ENCODE measurements at regions not wholly inside any gene's neighbourhood (a gene's known extent, or its start where the extent isn't known, plus 50 kb on each side); places are given as distances from the start of the nearest gene placed in this dataset.
A peak's percentile ranks its signal among the peaks of the same experiment; 100 is the strongest.

- DNase-seq (ENCODE audit: low read depth), result no peak
- Histone ChIP-seq H3K27ac (ENCODE audit: low read depth, low read length) (no peak overlapping the region), H3K9me3 (ENCODE audit: insufficient read depth, low read depth, low read length) (no peaks in the 10 kb centered on the region), H3K4me3 (ENCODE audit: insufficient read depth, low read depth, low read length) (no peak overlapping the region), H3K36me3 (ENCODE audit: insufficient read depth, low read length) (no peaks in the 10 kb centered on the region), H2AFZ (ENCODE audit: low read depth, low read length) (no peak overlapping the region), H3K4me2 (ENCODE audit: low read length) (no peak overlapping the region), H3K79me2 (ENCODE audit: insufficient read depth, low read length) (peaks cover 22% of the 10 kb centered on the region), H3K27me3 (ENCODE audit: insufficient read depth, low read length) (no peaks in the 10 kb centered on the region), H3K4me1 (ENCODE audit: insufficient read depth, low read length) (peaks cover 4% of the 10 kb centered on the region), H4K20me1 (ENCODE audit: insufficient read depth, low read length) (peaks cover 60% of the 10 kb centered on the region), H3K9ac (ENCODE audit: low read length) (no peak overlapping the region)
- no peaks in the 10 kb centered on the region for H3K9me3 Mint-ChIP-seq (ENCODE audit: unreplicated experiment)
- no peak for FAIRE-seq
- H3K4me3 Mint-ChIP-seq (ENCODE audit: unreplicated experiment), result no peak overlapping the region
- H3K4me1 Mint-ChIP-seq (ENCODE audit: low read depth, unreplicated experiment), result peaks cover 16% of the 10 kb centered on the region
- TF ChIP-seq, protein P1, sequence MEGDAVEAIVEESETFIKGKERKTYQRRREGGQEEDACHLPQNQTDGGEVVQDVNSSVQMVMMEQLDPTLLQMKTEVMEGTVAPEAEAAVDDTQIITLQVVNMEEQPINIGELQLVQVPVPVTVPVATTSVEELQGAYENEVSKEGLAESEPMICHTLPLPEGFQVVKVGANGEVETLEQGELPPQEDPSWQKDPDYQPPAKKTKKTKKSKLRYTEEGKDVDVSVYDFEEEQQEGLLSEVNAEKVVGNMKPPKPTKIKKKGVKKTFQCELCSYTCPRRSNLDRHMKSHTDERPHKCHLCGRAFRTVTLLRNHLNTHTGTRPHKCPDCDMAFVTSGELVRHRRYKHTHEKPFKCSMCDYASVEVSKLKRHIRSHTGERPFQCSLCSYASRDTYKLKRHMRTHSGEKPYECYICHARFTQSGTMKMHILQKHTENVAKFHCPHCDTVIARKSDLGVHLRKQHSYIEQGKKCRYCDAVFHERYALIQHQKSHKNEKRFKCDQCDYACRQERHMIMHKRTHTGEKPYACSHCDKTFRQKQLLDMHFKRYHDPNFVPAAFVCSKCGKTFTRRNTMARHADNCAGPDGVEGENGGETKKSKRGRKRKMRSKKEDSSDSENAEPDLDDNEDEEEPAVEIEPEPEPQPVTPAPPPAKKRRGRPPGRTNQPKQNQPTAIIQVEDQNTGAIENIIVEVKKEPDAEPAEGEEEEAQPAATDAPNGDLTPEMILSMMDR (IDR thresholded peaks at IDR 0.05; ENCODE audit: insufficient read depth, low read depth, low read length), result no peak
- TF ChIP-seq EZH2 (IDR thresholded peaks at IDR 0.05; ENCODE audit: insufficient read depth, low read length), result no peak
- no peaks in the 10 kb centered on the region for H3K27me3 Mint-ChIP-seq (ENCODE audit: low read depth, unreplicated experiment)
- no peak overlapping the region for H3K27ac Mint-ChIP-seq (ENCODE audit: unreplicated experiment)
- peaks cover 19% of the 10 kb centered on the region for H3K36me3 Mint-ChIP-seq (ENCODE audit: low read depth, unreplicated experiment)
Measured at GRCh38 chr2:120905824-120906571, 170.3 kb downstream of the GLI2 start.

DNA sequence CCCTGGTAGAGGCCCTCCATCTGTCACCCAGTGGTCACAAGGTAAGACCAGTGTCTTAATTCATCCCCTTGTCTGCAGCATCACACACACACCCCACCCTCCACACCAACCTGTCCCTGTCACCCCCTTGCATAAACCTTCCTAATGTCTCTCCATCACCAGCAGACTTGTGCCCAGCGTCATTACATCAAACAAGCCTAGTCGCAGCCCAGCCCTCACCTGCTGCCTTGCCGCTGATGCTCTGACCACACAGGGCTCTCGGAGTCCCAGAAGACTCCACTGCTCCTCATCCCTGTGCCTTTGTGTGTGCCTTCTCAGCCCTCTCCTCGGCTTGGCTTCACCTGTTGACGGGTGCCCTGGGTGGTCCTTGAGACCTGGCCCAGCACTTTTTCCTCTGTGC, 171.2 kb downstream of the GLI2 start:
- peaks cover 22% of the 10 kb centered on the region for H3K4me1 Mint-ChIP-seq (ENCODE audit: low read depth, unreplicated experiment)
- Histone ChIP-seq H3K9me3 (ENCODE audit: insufficient read depth, low read depth, low read length) (no peaks in the 10 kb centered on the region), H3K36me3 (ENCODE audit: insufficient read depth, low read length) (no peaks in the 10 kb centered on the region), H3K27ac (ENCODE audit: low read depth, low read length) (no peak overlapping the region), H3K4me1 (ENCODE audit: insufficient read depth, low read length) (peaks cover 13% of the 10 kb centered on the region), H3K4me3 (ENCODE audit: insufficient read depth, low read depth, low read length) (no peak overlapping the region), H3K9ac (ENCODE audit: low read length) (no peak overlapping the region), H3K79me2 (ENCODE audit: insufficient read depth, low read length) (peaks cover 18% of the 10 kb centered on the region), H3K27me3 (ENCODE audit: insufficient read depth, low read length) (no peaks in the 10 kb centered on the region), H4K20me1 (ENCODE audit: insufficient read depth, low read length) (peaks cover 57% of the 10 kb centered on the region), H2AFZ (ENCODE audit: low read depth, low read length) (no peak overlapping the region), H3K4me2 (ENCODE audit: low read length) (no peak overlapping the region)
- DNase-seq (ENCODE audit: low read depth) (no peak), FAIRE-seq (no peak)
- H3K4me3 Mint-ChIP-seq (ENCODE audit: unreplicated experiment), result no peak overlapping the region
- H3K9me3 Mint-ChIP-seq (ENCODE audit: unreplicated experiment), result no peaks in the 10 kb centered on the region
- TF ChIP-seq EZH2 (IDR thresholded peaks at IDR 0.05; ENCODE audit: insufficient read depth, low read length), result no peak
- TF ChIP-seq, protein P1 (IDR thresholded peaks at IDR 0.05; ENCODE audit: insufficient read depth, low read depth, low read length), result no peak
- H3K27ac Mint-ChIP-seq (ENCODE audit: unreplicated experiment), result no peak overlapping the region
- H3K27me3 Mint-ChIP-seq (ENCODE audit: low read depth, unreplicated experiment), result no peaks in the 10 kb centered on the region
- peaks cover 19% of the 10 kb centered on the region for H3K36me3 Mint-ChIP-seq (ENCODE audit: low read depth, unreplicated experiment)

DNA sequence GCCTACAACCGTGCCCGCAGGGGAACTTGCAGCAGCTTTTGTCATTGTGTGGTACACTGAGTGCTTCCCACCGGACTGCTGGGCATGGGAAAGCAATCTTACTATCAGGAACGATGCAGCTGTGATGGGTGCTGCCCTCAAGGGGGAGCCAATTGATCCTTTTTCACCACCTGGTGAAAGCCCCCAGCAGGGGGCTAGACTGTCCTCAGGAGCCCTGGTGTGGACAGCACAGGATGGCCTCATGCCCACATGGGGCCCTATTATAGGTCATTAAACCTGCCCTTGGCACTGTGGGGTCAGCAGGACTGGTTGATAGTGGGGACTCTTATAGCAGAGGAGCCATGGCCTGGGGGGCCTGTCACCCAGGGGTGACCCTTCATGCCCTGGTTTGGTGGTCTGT, 172.2 kb downstream of the GLI2 start:
- Mint-ChIP-seq H3K4me3 (ENCODE audit: unreplicated experiment) (no peak overlapping the region), H3K4me1 (ENCODE audit: low read depth, unreplicated experiment) (peaks cover 28% of the 10 kb centered on the region), H3K9me3 (ENCODE audit: unreplicated experiment) (no peaks in the 10 kb centered on the region), H3K36me3 (ENCODE audit: low read depth, unreplicated experiment) (peaks cover 21% of the 10 kb centered on the region), H3K27me3 (ENCODE audit: low read depth, unreplicated experiment) (no peaks in the 10 kb centered on the region), H3K27ac (ENCODE audit: unreplicated experiment) (no peak overlapping the region)
- Histone ChIP-seq H3K27ac (ENCODE audit: low read depth, low read length) (no peak overlapping the region), H3K9me3 (ENCODE audit: insufficient read depth, low read depth, low read length) (no peaks in the 10 kb centered on the region), H3K4me3 (ENCODE audit: insufficient read depth, low read depth, low read length) (no peak overlapping the region), H3K36me3 (ENCODE audit: insufficient read depth, low read length) (no peaks in the 10 kb centered on the region), H3K4me2 (ENCODE audit: low read length) (no peak overlapping the region), H3K4me1 (ENCODE audit: insufficient read depth, low read length) (peaks cover 22% of the 10 kb centered on the region), H3K27me3 (ENCODE audit: insufficient read depth, low read length) (no peaks in the 10 kb centered on the region), H2AFZ (ENCODE audit: low read depth, low read length) (no peak overlapping the region), H3K79me2 (ENCODE audit: insufficient read depth, low read length) (peaks cover 23% of the 10 kb centered on the region), H4K20me1 (ENCODE audit: insufficient read depth, low read length) (peaks cover 50% of the 10 kb centered on the region), H3K9ac (ENCODE audit: low read length) (no peak overlapping the region)
- TF ChIP-seq, protein P1 (IDR thresholded peaks at IDR 0.05; ENCODE audit: insufficient read depth, low read depth, low read length), result peak; percentile 11
- TF ChIP-seq EZH2 (IDR thresholded peaks at IDR 0.05; ENCODE audit: insufficient read depth, low read length), result no peak
- DNase-seq (ENCODE audit: low read depth) (no peak), FAIRE-seq (no peak)
